ENCODE measurements at regions not wholly inside any gene's neighbourhood (a gene's known extent, or its start where the extent isn't known, plus 50 kb on each side); places are given as distances from the start of the nearest gene placed in this dataset.

GRCh38 chr16:63301349-63301748 lies 1265.1 kb upstream of the CDH8 start:
- no peak for DNase-seq (ENCODE audit: low read depth)
- TF ChIP-seq CTCF (conservative IDR thresholded peaks at IDR 0.05; ENCODE audit: low read depth, low read length) = no peak
- no peak overlapping the region for H3K4me3 ChIP-seq (ENCODE audit: low read depth, low read length)

- DNase-seq (ENCODE audit: low read depth) = no peak
- TF ChIP-seq CTCF (conservative IDR thresholded peaks at IDR 0.05; ENCODE audit: low read depth, low read length) = no peak
- H3K4me3 ChIP-seq (ENCODE audit: low read depth, low read length) = no peak overlapping the region
These were observed 1262.8 kb upstream of the CDH8 start for GRCh38 chr16:63298993-63299392.

DNA sequence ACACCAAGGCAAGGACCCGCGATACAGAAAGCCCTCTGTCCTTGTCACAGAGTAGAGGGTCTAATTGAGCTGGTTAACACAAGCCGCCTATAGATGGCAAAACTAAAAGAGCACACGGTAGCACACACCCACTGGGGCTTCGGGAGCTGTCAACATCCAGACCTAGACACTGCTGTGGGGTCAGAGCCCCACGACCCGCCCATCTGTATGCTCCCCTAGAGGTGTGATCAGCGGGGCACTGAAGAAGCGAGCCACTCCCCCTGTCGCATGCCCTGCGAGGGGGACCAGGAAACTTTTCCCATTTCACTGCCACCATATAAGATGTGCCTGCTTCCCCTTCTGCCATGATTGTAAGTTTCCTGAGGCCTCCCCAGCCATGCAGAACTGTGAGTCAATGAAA lies 1255.8 kb upstream of the CDH8 start:
- no peak overlapping the region for H3K4me3 ChIP-seq (ENCODE audit: low read depth, low read length)
- TF ChIP-seq CTCF (conservative IDR thresholded peaks at IDR 0.05; ENCODE audit: low read depth, low read length) = no peak
- DNase-seq (ENCODE audit: low read depth) = no peak

DNA sequence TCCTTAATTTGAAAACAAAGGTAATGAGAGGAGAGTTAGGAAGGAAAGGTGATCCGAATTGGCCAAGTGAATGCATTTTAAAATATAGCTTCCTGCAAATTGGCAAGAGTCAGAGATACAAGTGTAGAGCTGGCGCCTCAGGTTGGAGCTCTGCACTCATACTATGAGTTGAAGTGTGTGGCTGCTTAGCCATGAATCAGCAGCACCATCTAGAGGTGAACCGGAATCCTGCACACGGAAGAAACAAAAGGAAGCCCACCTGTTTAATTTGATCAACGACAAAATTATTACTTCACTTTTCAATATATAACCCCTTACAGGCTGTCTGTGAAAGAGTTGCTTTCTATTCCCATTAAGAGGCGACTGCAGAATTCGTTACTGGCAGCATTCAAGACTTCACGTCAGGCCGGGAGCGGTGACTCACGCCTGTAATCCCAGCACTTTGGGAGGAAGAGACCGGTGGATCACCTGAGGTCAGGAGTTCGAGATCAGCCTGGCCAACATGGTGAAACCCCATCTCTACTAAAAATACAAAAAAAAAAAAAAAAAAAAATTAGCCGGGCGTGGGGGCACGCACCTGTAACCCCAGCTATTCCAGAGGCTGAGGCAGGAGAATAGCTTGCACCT lies 1253.7 kb upstream of the CDH8 start:
- TF ChIP-seq CTCF (conservative IDR thresholded peaks at IDR 0.05; ENCODE audit: low read depth, low read length) = peak; percentile 92
- no peak for DNase-seq (ENCODE audit: low read depth)
- no peak overlapping the region for H3K4me3 ChIP-seq (ENCODE audit: low read depth, low read length)

GRCh38 chr16:63287401-63287800 lies 1251.2 kb upstream of the CDH8 start:
- no peak for TF ChIP-seq CTCF (conservative IDR thresholded peaks at IDR 0.05; ENCODE audit: low read depth, low read length)
- H3K4me3 ChIP-seq (ENCODE audit: low read depth, low read length) = no peak overlapping the region
- DNase-seq (ENCODE audit: low read depth) = no peak

DNA sequence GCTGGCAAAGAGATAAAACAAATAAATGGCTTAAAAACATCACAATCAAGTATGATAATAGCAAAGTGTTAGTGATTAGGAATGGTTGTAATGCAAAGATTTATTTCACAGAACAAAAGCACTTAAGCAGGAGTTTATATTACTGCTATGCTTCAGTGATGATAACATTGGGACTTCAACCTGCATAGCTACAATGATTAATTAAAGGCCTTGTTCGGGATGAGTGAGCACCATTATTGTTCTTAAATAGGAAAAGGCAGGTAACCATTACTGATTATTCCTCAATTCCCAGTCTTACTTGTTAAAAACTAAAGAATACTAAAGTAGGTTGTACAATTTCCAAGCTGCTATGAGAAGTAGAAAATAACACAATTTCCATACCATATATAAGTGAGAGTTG lies 1247.5 kb upstream of the CDH8 start:
- no peak for TF ChIP-seq CTCF (conservative IDR thresholded peaks at IDR 0.05; ENCODE audit: low read depth, low read length)
- no peak for DNase-seq (ENCODE audit: low read depth)
- no peak overlapping the region for H3K4me3 ChIP-seq (ENCODE audit: low read depth, low read length)

GRCh38 chr16:63244631-63245030 lies 1208.4 kb upstream of the CDH8 start:
- TF ChIP-seq CTCF (conservative IDR thresholded peaks at IDR 0.05; ENCODE audit: low read depth, low read length) = no peak
- no peak overlapping the region for H3K4me3 ChIP-seq (ENCODE audit: low read depth, low read length)
- no peak for DNase-seq (ENCODE audit: low read depth)
